NT2/D1 (cell line): ENCODE measurements at regions not wholly inside any gene's neighbourhood (a gene's known extent, or its start where the extent isn't known, plus 50 kb on each side); places are given as distances from the start of the nearest gene placed in this dataset.
"Not testable (repeated sequence)": the region's sequence is repeated elsewhere in the genome, so short reads cannot be mapped to it uniquely, and the experiment has no call there.

Experiments
- DNase-seq: peaks from one replicate; pipeline ENCODE4 v3.0.0-alpha.2; 2011; ENCODE audit warnings: low read depth, low spot score
- H3K27me3 ChIP-seq: 2 replicates; pipeline ENCODE4 v1.6.0; 2011; ENCODE audit warnings: mild to moderate bottlenecking; ENCODE audit not compliant: insufficient read length, insufficient read depth
- H3K36me3 ChIP-seq: 2 replicates; pipeline ENCODE4 v1.6.1; 2011; ENCODE audit warnings: mild to moderate bottlenecking, low read length, mixed read lengths; ENCODE audit not compliant: insufficient read depth, insufficient read length
- H3K4me1 ChIP-seq: 2 replicates; pipeline ENCODE4 v1.5.1; 2011; ENCODE audit not compliant: insufficient read depth, insufficient read length
- H3K4me3 ChIP-seq: 2 replicates; pipeline ENCODE4 v1.5.1; 2011; ENCODE audit warnings: low read depth; ENCODE audit not compliant: insufficient read length
- H3K9ac ChIP-seq: 2 replicates; pipeline ENCODE4 v1.6.0; 2011; ENCODE audit warnings: low read depth; ENCODE audit not compliant: insufficient read length
- H3K9me3 ChIP-seq: 2 replicates; pipeline ENCODE4 v1.5.1; 2011; ENCODE audit warnings: mild to moderate bottlenecking, low read length; ENCODE audit not compliant: insufficient read depth
- SUZ12 ChIP-seq: IDR thresholded peaks from 2 replicates; pipeline ENCODE4 v1.6.1; 2011; ENCODE audit not compliant: insufficient read length, insufficient read depth; ENCODE audit errors: extremely low read depth
- YY1 ChIP-seq: IDR thresholded peaks from 2 replicates; pipeline ENCODE4 v1.6.1; 2011; ENCODE audit not compliant: insufficient read length, insufficient read depth
- ZNF274 ChIP-seq: IDR thresholded peaks from 2 replicates; pipeline ENCODE4 v1.6.1; 2011; ENCODE audit warnings: mild to moderate bottlenecking, low read depth, low read length

DNA sequence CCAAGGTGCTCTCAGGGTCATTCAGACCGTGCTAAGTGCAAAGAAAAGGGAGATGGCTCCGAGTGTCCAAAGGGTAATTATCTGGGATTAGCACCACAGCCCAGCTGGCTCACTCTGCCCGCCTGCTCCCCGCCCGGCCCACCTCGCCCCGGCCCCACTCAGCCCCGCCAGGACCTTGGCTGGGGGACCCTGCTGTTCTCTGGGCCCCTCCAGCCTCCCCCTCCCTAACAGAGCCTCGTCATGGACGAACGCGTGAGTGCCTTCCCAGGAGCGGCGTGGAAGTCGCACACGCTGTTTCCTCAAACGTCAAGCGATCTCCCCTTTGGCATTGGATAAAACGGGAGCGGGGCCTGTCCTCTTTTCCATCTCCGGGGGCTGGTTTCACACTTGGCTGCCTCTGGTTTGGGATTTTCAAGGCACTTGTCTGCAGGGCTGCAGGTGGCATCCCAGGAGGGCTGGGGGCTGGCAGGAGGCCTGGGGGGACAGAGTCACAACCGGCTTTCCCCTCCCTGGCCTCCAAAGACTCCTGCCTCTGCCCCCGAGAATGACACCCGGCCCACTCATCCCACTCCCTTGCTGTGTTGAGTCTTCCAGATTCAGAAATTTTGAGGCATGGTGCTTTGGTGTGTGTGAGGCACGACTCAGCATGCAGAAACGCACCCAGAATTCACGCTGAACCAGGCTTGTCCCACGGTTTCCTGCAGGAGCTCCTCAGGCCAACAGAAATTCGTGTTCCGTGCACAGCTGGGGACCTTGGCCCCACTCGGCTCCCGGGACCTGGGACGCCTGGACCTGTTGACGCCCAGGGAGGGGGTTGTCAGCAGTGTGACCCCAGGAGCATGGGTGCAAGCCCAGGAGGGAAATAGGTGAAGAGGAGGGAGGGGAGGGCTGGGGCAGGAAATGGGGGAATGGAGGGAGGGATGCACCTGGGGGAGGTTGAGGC lies 110.0 kb downstream of the PDGFA start:
- H3K9ac ChIP-seq = peak overlapping the region; percentile 42
- no peak for DNase-seq
- H3K27me3 ChIP-seq = peaks cover 21% of the 10 kb centered on the region

DNA sequence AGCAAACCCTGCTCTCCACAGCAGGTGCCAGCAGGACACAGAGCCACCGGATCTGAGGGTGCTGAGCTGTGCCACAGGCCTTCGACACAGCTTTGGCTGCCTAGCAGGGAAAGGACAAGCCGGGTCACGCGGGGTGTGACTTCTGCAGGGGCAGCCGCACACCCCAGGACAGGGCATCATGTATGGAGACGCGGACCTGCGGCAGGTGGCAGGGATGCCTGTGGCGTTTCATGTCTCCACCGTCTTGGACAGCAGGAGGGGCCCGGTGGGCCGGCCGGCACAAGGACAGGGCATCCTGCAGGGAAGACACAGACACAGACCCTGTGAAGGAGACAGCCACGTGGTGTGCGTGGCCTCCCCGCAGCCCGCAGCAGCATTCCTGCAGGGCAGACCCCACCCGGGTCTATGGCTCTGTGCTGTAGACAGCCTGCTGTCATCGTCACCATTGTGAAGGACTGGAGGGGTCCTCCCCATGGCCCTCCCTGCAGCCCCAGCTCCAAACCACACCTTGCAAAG lies 109.2 kb downstream of the PDGFA start:
- H3K9ac ChIP-seq = peak overlapping the region; percentile 32
- no peaks in the 10 kb centered on the region for H3K9me3 ChIP-seq
- H3K4me1 ChIP-seq = peaks cover 9% of the 10 kb centered on the region
- no peak overlapping the region for H3K4me3 ChIP-seq
- H3K36me3 ChIP-seq = no peaks in the 10 kb centered on the region
- TF ChIP-seq YY1 = no peak
- no peak for TF ChIP-seq SUZ12
- no peak for TF ChIP-seq ZNF274
- peaks cover 16% of the 10 kb centered on the region for H3K27me3 ChIP-seq
- no peak for DNase-seq

More for the DNA sequence above, 110.0 kb downstream of the PDGFA start:
- no peak for TF ChIP-seq SUZ12
- no peak for TF ChIP-seq YY1
- no peak for TF ChIP-seq ZNF274
- no peaks in the 10 kb centered on the region for H3K36me3 ChIP-seq
- H3K9me3 ChIP-seq = no peaks in the 10 kb centered on the region
- H3K4me3 ChIP-seq = no peak overlapping the region
- peaks cover 12% of the 10 kb centered on the region for H3K4me1 ChIP-seq

GRCh38 chr7:411116-411515 lies 108.5 kb downstream of the PDGFA start:
- H3K4me1 ChIP-seq, H3K36me3 ChIP-seq, H3K9ac ChIP-seq, H3K4me3 ChIP-seq, H3K9me3 ChIP-seq, DNase-seq: not testable (repeated sequence)
- H3K27me3 ChIP-seq = peaks cover 16% of the 10 kb centered on the region

- Histone ChIP-seq H3K27me3 (peaks cover 13% of the 10 kb centered on the region), H3K4me3 (no peak overlapping the region), H3K9ac (no peak overlapping the region), H3K36me3 (no peaks in the 10 kb centered on the region), H3K9me3 (0 out of 2 replicates have a peak, but pooled peaks cover under 1% of the 10 kb centered on the region), H3K4me1 (peaks cover 4% of the 10 kb centered on the region)
- no peak for DNase-seq
- TF ChIP-seq YY1 = no peak
- no peak for TF ChIP-seq SUZ12
- TF ChIP-seq ZNF274 = no peak
These were observed 107.9 kb downstream of the PDGFA start for GRCh38 chr7:411677-412312.

DNA sequence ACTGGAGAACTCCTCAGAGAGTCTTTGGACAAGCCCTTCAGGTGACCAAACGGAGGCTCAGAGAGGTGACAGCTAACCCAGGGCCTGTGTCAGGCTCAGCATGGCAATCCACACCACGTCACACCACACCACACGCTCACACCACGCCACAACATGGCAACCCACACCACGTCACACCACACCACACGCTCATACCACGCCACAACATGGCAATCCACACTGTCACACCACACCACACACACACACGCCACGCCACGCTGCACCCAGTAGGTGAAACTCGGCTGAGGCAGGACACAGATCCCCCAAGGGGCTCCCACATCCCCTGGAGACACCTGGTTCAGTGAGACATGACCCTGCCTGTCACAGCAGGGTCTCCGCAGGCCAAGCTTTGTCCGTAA lies 107.3 kb downstream of the PDGFA start:
- Histone ChIP-seq H3K9me3 (peaks cover 6% of the 10 kb centered on the region; the same call in 1 of the 2 replicates), H3K4me3 (no peak overlapping the region), H3K9ac (peak overlapping the region; percentile 13), H3K4me1 (peaks cover 4% of the 10 kb centered on the region), H3K27me3 (peaks cover 10% of the 10 kb centered on the region), H3K36me3 (no peaks in the 10 kb centered on the region)
- no peak for DNase-seq
- TF ChIP-seq ZNF274 (no peak), SUZ12 (no peak), YY1 (no peak)

DNA sequence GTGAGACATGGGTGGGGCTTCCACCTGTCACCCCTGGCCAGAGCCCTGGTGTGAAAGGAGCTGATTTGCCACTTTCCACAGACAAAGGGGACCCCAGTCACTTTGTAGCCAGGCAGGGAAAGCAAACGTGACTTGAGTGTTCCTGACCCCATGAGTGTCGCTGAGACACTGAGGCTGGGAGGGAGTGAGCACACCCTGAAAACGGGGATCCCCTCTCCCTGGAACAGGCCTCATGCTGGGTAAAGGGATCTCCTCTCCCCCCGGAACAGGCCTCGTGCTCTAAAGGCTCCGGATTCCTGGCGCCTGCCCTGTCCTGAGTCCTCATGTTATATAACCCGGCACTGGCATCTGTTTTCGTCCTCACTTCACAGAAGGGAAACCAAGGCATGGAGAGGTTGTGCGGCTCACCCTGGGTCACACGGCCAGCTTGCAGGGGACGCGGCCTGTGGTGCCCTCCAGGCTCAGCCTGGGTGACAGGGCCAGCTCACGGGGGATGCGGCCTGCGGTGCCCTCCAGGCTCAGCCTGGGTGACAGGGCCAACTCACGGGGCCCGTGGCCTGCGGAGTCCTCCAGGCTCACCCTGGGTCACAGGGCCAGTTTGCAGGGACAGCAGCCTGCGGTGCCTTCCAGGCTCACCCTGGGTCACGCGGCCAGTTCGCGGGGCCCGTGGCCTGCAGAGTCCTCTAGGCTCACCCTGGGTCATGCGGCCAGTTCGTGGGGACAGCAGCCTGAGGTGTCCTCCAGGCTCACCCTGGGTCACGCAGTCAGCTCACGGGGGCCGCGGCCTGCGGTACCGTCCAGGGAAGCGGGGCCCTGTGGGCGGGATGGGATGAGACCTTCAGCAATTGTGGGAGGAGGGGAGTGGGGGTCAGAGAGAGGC lies 104.7 kb downstream of the PDGFA start:
- Histone ChIP-seq H3K27me3 (peaks cover 5% of the 10 kb centered on the region), H3K4me3 (no peak overlapping the region), H3K9ac (peak overlapping the region; percentile 44), H3K4me1 (peaks cover 4% of the 10 kb centered on the region), H3K9me3 (peaks cover 22% of the 10 kb centered on the region; the same call in 1 of the 2 replicates), H3K36me3 (no peaks in the 10 kb centered on the region)
- no peak for TF ChIP-seq YY1
- no peak for TF ChIP-seq ZNF274
- TF ChIP-seq SUZ12 = no peak
- no peak for DNase-seq
